NOMO-1 (cell line): ENCODE measurements at regions not wholly inside any gene's neighbourhood (a gene's known extent, or its start where the extent isn't known, plus 50 kb on each side); places are given as distances from the start of the nearest gene placed in this dataset.

Experiments used
- DNase-seq, 2 experiments: peaks; one replicate each; lab custom pipeline; 2025; ENCODE audit not compliant: unreplicated experiment in 2 of 2; lab: John Stamatoyannopoulos, UW

- DNase-seq: no peak
Observed at GRCh38 chr7:94054130-94054529, 50.0 kb upstream of the BET1 start.

- no peak for DNase-seq
Observed at GRCh38 chr7:94055963-94056362, 51.8 kb upstream of the BET1 start.

- peak; percentile 96 to 99 for DNase-seq
Observed at GRCh38 chr7:94056796-94057207, 52.6 kb upstream of the BET1 start.

- no peak for DNase-seq
Observed at GRCh38 chr7:94057955-94058354, 53.8 kb upstream of the BET1 start.

- peak; percentile 91 to 100 for DNase-seq
Observed at GRCh38 chr7:94059746-94060145, 55.6 kb upstream of the BET1 start.

GRCh38 chr7:94060752-94061151 is 56.6 kb upstream of the BET1 start:
- no peak for DNase-seq

GRCh38 chr7:94061326-94061725 is 57.2 kb upstream of the BET1 start:
- DNase-seq: peak in 1 of 2 experiments; percentile 36

GRCh38 chr7:94062372-94062771 is 58.2 kb upstream of the BET1 start:
- DNase-seq: no peak

- DNase-seq: no peak
Observed at GRCh38 chr7:94064541-94065191, 60.5 kb upstream of the BET1 start.

GRCh38 chr7:94067047-94067446 is 62.9 kb upstream of the BET1 start:
- no peak for DNase-seq

GRCh38 chr7:94067506-94067905 is 63.4 kb upstream of the BET1 start:
- DNase-seq: no peak

- no peak for DNase-seq
Observed at GRCh38 chr7:94069162-94069739, 65.1 kb upstream of the BET1 start.

- no peak for DNase-seq
Observed at GRCh38 chr7:94080551-94080950, 76.4 kb upstream of the BET1 start.

- DNase-seq: no peak
Observed at GRCh38 chr7:94082126-94082525, 78.0 kb upstream of the BET1 start.

- peak; percentile 84 to 98 for DNase-seq
Observed at GRCh38 chr7:94087664-94088352, 83.7 kb upstream of the BET1 start.

GRCh38 chr7:94088560-94088959 is 84.4 kb upstream of the BET1 start:
- DNase-seq: peak; percentile 42 to 89

- DNase-seq: no peak
Observed at GRCh38 chr7:94089806-94090205, 85.7 kb upstream of the BET1 start.

GRCh38 chr7:94092980-94093379 is 88.8 kb upstream of the BET1 start:
- no peak for DNase-seq

- DNase-seq: no peak
Observed at GRCh38 chr7:94094298-94094697, 90.1 kb upstream of the BET1 start.

- DNase-seq: no peak
Observed at GRCh38 chr7:94095316-94096009, 91.3 kb upstream of the BET1 start.

GRCh38 chr7:94099679-94100078 is 95.5 kb upstream of the BET1 start:
- no peak for DNase-seq
